ENCODE measurements at regions not wholly inside any gene's neighbourhood (a gene's known extent, or its start where the extent isn't known, plus 50 kb on each side); places are given as distances from the start of the nearest gene placed in this dataset.

DNA sequence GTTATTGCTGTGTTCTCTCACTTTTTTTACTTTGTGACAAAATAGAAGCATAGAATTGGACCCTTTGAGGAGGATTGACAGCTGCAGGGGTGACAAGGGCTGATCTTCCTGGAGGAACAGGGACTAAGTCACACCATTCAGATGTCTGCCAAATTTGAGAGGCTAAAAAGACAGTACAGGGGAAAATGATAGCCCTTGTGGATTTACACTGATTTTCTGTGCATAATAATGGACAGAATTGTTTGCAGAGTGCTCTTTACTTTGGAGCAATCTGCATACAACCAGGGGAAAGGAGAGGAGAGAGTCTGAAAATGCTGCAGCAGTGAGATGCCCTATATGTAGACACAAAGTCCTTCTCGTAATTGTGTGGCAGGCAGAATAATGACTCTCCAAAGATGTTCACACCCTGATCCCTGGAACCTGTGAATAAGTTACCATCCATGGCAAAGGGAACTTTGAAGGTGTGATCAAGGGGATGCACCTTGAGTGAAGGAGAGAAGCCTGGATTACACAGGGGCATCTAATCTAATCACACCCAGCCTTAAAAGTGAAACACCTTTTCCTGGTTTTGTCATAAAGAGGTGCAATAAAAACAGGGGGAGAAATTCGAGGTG is 221.4 kb upstream of the CPHXL start:
- TF ChIP-seq, protein P1, sequence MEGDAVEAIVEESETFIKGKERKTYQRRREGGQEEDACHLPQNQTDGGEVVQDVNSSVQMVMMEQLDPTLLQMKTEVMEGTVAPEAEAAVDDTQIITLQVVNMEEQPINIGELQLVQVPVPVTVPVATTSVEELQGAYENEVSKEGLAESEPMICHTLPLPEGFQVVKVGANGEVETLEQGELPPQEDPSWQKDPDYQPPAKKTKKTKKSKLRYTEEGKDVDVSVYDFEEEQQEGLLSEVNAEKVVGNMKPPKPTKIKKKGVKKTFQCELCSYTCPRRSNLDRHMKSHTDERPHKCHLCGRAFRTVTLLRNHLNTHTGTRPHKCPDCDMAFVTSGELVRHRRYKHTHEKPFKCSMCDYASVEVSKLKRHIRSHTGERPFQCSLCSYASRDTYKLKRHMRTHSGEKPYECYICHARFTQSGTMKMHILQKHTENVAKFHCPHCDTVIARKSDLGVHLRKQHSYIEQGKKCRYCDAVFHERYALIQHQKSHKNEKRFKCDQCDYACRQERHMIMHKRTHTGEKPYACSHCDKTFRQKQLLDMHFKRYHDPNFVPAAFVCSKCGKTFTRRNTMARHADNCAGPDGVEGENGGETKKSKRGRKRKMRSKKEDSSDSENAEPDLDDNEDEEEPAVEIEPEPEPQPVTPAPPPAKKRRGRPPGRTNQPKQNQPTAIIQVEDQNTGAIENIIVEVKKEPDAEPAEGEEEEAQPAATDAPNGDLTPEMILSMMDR (IDR thresholded peaks at IDR 0.05), result no peak
- TF ChIP-seq EP300 (IDR thresholded peaks at IDR 0.05; ENCODE audit: low read depth), result no peak
- no peak for TF ChIP-seq POLR2AphosphoS5 (IDR thresholded peaks at IDR 0.05)
- no peak for TF ChIP-seq POLR2A (IDR thresholded peaks at IDR 0.05)
- H3K4me1 ChIP-seq, result peaks cover 0 to 5% (median 0%) of the 10 kb centered on the region in 4 donors
- DNase-seq, result no peak
- no peak overlapping the region for H3K4me3 ChIP-seq
- H3K9me3 ChIP-seq, result no peaks in the 10 kb centered on the region
- no peaks in the 10 kb centered on the region for H3K36me3 ChIP-seq
- 18 to 47% methylated on average over 2 of the region's 2 CpGs for WGBS, 2 donors (ENCODE audit: low coverage in 1 of 2)
- in situ Hi-C loops (cut with MboI; ENCODE audit: low pct_ligation_motif_present in 1 of 4, low pct_unique_long_range_greater_than_20kb in 1 of 4, low sequenced_read_pairs in 3 of 4), result no loop called here
- intact Hi-C loops (cut with DNase I; ENCODE audit: low total_unique reads), result no loop called here
- no peaks in the 10 kb centered on the region for H3K27me3 ChIP-seq
- no peak overlapping the region for H3K27ac ChIP-seq

DNA sequence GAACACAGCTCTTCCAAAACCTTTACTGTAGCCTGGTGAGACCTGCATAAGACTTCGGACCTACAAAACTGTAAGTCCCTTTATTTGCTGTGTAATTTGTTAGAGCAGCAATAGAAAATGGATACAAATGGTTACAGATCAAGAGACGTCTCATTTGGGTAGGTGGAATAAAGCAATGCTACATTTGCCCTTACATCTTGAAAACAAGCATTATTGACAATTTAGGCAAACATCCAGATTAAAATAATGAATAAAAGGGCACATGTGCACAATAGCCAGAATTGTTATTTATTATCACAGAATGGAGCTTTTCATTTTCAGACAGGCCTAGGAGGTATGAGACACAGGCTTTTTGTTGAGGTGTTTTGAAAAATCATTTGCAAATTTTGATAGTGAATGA is 222.2 kb upstream of the CPHXL start:
- Histone ChIP-seq H3K4me1 (peaks cover 0 to 5% (median 0%) of the 10 kb centered on the region in 4 donors), H3K4me3 (no peak overlapping the region), H3K27ac (no peak overlapping the region), H3K36me3 (no peaks in the 10 kb centered on the region), H3K27me3 (no peaks in the 10 kb centered on the region), H3K9me3 (no peaks in the 10 kb centered on the region)
- 72 to 78% methylated on average over 2 of the region's 2 CpGs for WGBS, 2 donors (ENCODE audit: low coverage in 1 of 2)
- intact Hi-C loops (cut with DNase I; ENCODE audit: low total_unique reads) (no loop called here), in situ Hi-C loops (cut with MboI; ENCODE audit: low pct_ligation_motif_present in 1 of 4, low pct_unique_long_range_greater_than_20kb in 1 of 4, low sequenced_read_pairs in 3 of 4) (no loop called here)
- no peak for TF ChIP-seq EP300 (IDR thresholded peaks at IDR 0.05; ENCODE audit: low read depth)
- TF ChIP-seq, protein P1 (IDR thresholded peaks at IDR 0.05), result no peak
- no peak for TF ChIP-seq POLR2AphosphoS5 (IDR thresholded peaks at IDR 0.05)
- TF ChIP-seq POLR2A (IDR thresholded peaks at IDR 0.05), result no peak
- no peak for DNase-seq

DNA sequence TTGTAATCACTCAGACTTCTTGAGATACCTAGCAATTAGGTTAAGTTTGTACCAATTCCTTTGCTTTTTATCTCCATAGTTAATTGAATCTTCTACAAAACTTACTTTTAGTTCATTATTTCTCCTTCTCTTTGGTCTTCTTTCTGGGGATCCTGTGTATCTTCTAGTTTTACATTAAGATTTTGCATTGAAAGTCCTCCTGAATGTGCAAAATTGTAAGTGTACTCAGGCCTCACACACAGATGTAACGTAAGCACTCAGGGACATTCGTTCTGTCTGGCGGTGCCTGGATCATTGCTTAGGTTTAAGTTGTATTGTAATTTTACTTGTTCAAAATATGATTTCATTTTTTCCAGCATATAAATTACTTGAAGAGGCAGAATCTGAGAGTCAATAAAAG is 222.6 kb upstream of the CPHXL start:
- H3K27ac ChIP-seq, result no peak overlapping the region
- in situ Hi-C loops (cut with MboI; ENCODE audit: low pct_ligation_motif_present in 1 of 4, low pct_unique_long_range_greater_than_20kb in 1 of 4, low sequenced_read_pairs in 3 of 4) (no loop called here), intact Hi-C loops (cut with DNase I; ENCODE audit: low total_unique reads) (no loop called here)
- 87 to 90% methylated on average over 3 of the region's 3 CpGs for WGBS, 2 donors (ENCODE audit: low coverage in 1 of 2)
- no peaks in the 10 kb centered on the region for H3K9me3 ChIP-seq
- DNase-seq, result no peak
- H3K4me1 ChIP-seq, result peaks cover 0 to 2% (median 0%) of the 10 kb centered on the region in 4 donors
- no peak overlapping the region for H3K4me3 ChIP-seq
- H3K27me3 ChIP-seq, result no peaks in the 10 kb centered on the region
- TF ChIP-seq EP300 (IDR thresholded peaks at IDR 0.05; ENCODE audit: low read depth), result no peak
- no peaks in the 10 kb centered on the region for H3K36me3 ChIP-seq

DNA sequence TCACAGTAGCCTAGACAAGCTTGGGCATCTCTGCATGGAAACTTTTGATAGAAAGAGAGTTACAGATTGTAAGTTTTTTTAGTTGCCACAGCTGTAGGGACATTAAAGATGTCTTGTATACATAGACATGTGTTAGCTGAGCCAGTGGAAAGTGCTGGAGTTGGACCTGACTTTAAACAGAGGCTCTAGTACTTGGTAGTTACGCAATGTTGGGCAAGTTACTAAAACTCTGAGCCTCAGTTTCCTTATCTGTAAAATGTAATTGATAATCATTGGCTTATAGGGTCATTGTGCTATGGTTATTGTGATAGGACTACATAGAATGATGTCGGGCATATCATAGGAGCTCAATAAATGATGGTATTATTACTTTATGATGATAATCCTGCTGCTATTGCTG is 225.8 kb upstream of the CPHXL start:
- TF ChIP-seq POLR2A (IDR thresholded peaks at IDR 0.05) (no peak), EP300 (IDR thresholded peaks at IDR 0.05; ENCODE audit: low read depth) (no peak)
- intact Hi-C loops (cut with DNase I; ENCODE audit: low total_unique reads) (no loop called here), in situ Hi-C loops (cut with MboI; ENCODE audit: low pct_ligation_motif_present in 1 of 4, low pct_unique_long_range_greater_than_20kb in 1 of 4, low sequenced_read_pairs in 3 of 4) (no loop called here)
- no peaks in the 10 kb centered on the region for H3K4me1 ChIP-seq
- 72 to 100% methylated on average over 1 to 2 of the region's 2 CpGs for WGBS, 2 donors (ENCODE audit: low coverage in 1 of 2)
- no peaks in the 10 kb centered on the region for H3K27me3 ChIP-seq
- no peak overlapping the region for H3K27ac ChIP-seq
- no peak overlapping the region for H3K4me3 ChIP-seq
- no peak for DNase-seq
- no peaks in the 10 kb centered on the region for H3K9me3 ChIP-seq
- no peaks in the 10 kb centered on the region for H3K36me3 ChIP-seq

DNA sequence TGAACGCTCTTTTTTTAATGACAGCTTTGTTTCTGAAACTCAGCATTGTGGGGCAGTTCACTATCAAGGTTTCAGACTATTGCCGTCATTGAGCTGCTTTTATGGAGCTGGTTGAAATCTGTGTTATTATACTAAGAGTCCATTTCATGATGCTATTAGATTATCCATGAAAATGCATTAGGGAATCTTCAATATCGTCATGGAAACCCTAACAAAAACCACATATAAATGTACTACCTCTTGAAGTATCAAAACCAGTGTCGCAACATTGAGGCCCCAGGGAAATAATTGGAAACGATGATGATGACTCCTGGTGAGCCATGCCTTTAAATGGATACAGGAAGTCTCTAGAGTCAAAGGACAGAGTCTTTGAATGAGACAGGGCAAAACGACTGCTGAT is 231.6 kb upstream of the CPHXL start:
- WGBS, 2 donors (ENCODE audit: low coverage in 1 of 2), result 74 to 75% methylated on average over 4 to 6 of the region's 6 CpGs
- Histone ChIP-seq H3K27ac (no peak overlapping the region), H3K27me3 (no peaks in the 10 kb centered on the region), H3K4me1 (no peaks in the 10 kb centered on the region), H3K4me3 (no peak overlapping the region), H3K9me3 (no peaks in the 10 kb centered on the region), H3K36me3 (no peaks in the 10 kb centered on the region)
- in situ Hi-C loops (cut with MboI; ENCODE audit: low pct_ligation_motif_present in 1 of 4, low pct_unique_long_range_greater_than_20kb in 1 of 4, low sequenced_read_pairs in 3 of 4), result no loop called here
- DNase-seq, result no peak
- TF ChIP-seq, protein P1 (IDR thresholded peaks at IDR 0.05), result no peak
- no peak for TF ChIP-seq EP300 (IDR thresholded peaks at IDR 0.05; ENCODE audit: low read depth)
- TF ChIP-seq POLR2A (IDR thresholded peaks at IDR 0.05), result no peak
- no peak for TF ChIP-seq POLR2AphosphoS5 (IDR thresholded peaks at IDR 0.05)
- intact Hi-C loops (cut with DNase I; ENCODE audit: low total_unique reads), result no loop called here
